ENCODE measurements at regions not wholly inside any gene's neighbourhood (a gene's known extent, or its start where the extent isn't known, plus 50 kb on each side); places are given as distances from the start of the nearest gene placed in this dataset.
"Not testable (repeated sequence)": the region's sequence is repeated elsewhere in the genome, so short reads cannot be mapped to it uniquely, and the experiment has no call there.

GRCh38 chrX:829145-829544 lies 198.6 kb downstream of the SHOX start:
- no peak overlapping the region for H3K27ac ChIP-seq (ENCODE audit: low read depth, low read length)
- H3K4me1 ChIP-seq (ENCODE audit: control insufficient read depth, insufficient read depth, low read length) = no peaks in the 10 kb centered on the region
- H3K9me3 ChIP-seq (ENCODE audit: control insufficient read depth, insufficient read depth, low read length) = no peaks in the 10 kb centered on the region
- DNase-seq (ENCODE audit: low read depth in 4 of 6, low spot score in 6 of 6) = no peak
- 94% methylated on average over 3 of the region's 3 CpGs for WGBS (ENCODE audit: insufficient coverage)
- no peaks in the 10 kb centered on the region for H3K36me3 ChIP-seq (ENCODE audit: control insufficient read depth, insufficient read depth, low read length)
- H3K4me3 ChIP-seq (ENCODE audit: low read depth, low read length) = no peak overlapping the region
- H3K27me3 ChIP-seq (ENCODE audit: control insufficient read depth, insufficient read depth, low read length) = no peaks in the 10 kb centered on the region

- Histone ChIP-seq H3K36me3 (ENCODE audit: control insufficient read depth, insufficient read depth, low read length) (no peaks in the 10 kb centered on the region), H3K4me1 (ENCODE audit: control insufficient read depth, insufficient read depth, low read length) (no peaks in the 10 kb centered on the region), H3K4me3 (ENCODE audit: low read depth, low read length) (no peak overlapping the region), H3K27me3 (ENCODE audit: control insufficient read depth, insufficient read depth, low read length) (no peaks in the 10 kb centered on the region), H3K27ac (ENCODE audit: low read depth, low read length) (no peak overlapping the region), H3K9me3 (ENCODE audit: control insufficient read depth, insufficient read depth, low read length) (no peaks in the 10 kb centered on the region)
- peak in 1 of 6 donors; percentile 9 for DNase-seq (ENCODE audit: low read depth in 4 of 6, low spot score in 6 of 6)
- WGBS (ENCODE audit: insufficient coverage) = 82% methylated on average over 3 of the region's 8 CpGs
These were observed 197.9 kb downstream of the SHOX start for GRCh38 chrX:828411-828959.

GRCh38 chrX:826448-826847 lies 195.9 kb downstream of the SHOX start:
- Histone ChIP-seq H3K27ac (ENCODE audit: low read depth, low read length) (no peak overlapping the region), H3K27me3 (ENCODE audit: control insufficient read depth, insufficient read depth, low read length) (no peaks in the 10 kb centered on the region), H3K36me3 (ENCODE audit: control insufficient read depth, insufficient read depth, low read length) (no peaks in the 10 kb centered on the region), H3K4me3 (ENCODE audit: low read depth, low read length) (no peak overlapping the region), H3K9me3 (ENCODE audit: control insufficient read depth, insufficient read depth, low read length) (no peaks in the 10 kb centered on the region), H3K4me1 (ENCODE audit: control insufficient read depth, insufficient read depth, low read length) (no peaks in the 10 kb centered on the region)
- peak in 1 of 6 donors; percentile 60 for DNase-seq (ENCODE audit: low read depth in 4 of 6, low spot score in 6 of 6)
- 7% methylated on average over 7 of the region's 9 CpGs for WGBS (ENCODE audit: insufficient coverage)

- 54% methylated on average over 6 of the region's 11 CpGs for WGBS (ENCODE audit: insufficient coverage)
- Histone ChIP-seq H3K27me3 (ENCODE audit: control insufficient read depth, insufficient read depth, low read length) (no peaks in the 10 kb centered on the region), H3K36me3 (ENCODE audit: control insufficient read depth, insufficient read depth, low read length) (no peaks in the 10 kb centered on the region), H3K4me3 (ENCODE audit: low read depth, low read length) (no peak overlapping the region), H3K9me3 (ENCODE audit: control insufficient read depth, insufficient read depth, low read length) (no peaks in the 10 kb centered on the region), H3K27ac (ENCODE audit: low read depth, low read length) (no peak overlapping the region), H3K4me1 (ENCODE audit: control insufficient read depth, insufficient read depth, low read length) (no peaks in the 10 kb centered on the region)
- DNase-seq (ENCODE audit: low read depth in 4 of 6, low spot score in 6 of 6) = no peak
These were observed 195.4 kb downstream of the SHOX start for GRCh38 chrX:825991-826390.

- H3K4me3 ChIP-seq (ENCODE audit: low read depth, low read length); H3K4me1 ChIP-seq (ENCODE audit: control insufficient read depth, insufficient read depth, low read length); DNase-seq (ENCODE audit: low read depth in 4 of 6, low spot score in 6 of 6); H3K9me3 ChIP-seq (ENCODE audit: control insufficient read depth, insufficient read depth, low read length); H3K27me3 ChIP-seq (ENCODE audit: control insufficient read depth, insufficient read depth, low read length); H3K36me3 ChIP-seq (ENCODE audit: control insufficient read depth, insufficient read depth, low read length); H3K27ac ChIP-seq (ENCODE audit: low read depth, low read length): not testable (repeated sequence)
- no CpG with 5 or more reads among the region's 1 CpG for WGBS (ENCODE audit: insufficient coverage)
These were observed 192.5 kb downstream of the SHOX start for GRCh38 chrX:823073-823472.

- no peak for DNase-seq (ENCODE audit: low read depth in 4 of 6, low spot score in 6 of 6)
- 83% methylated on average over 8 of the region's 12 CpGs for WGBS (ENCODE audit: insufficient coverage)
These were observed 190.9 kb downstream of the SHOX start for GRCh38 chrX:821327-822107.

GRCh38 chrX:819684-820083 lies 189.1 kb downstream of the SHOX start:
- WGBS (ENCODE audit: insufficient coverage) = 96% methylated on average over 9 of the region's 15 CpGs
- Histone ChIP-seq H3K36me3 (ENCODE audit: control insufficient read depth, insufficient read depth, low read length) (no peaks in the 10 kb centered on the region), H3K27me3 (ENCODE audit: control insufficient read depth, insufficient read depth, low read length) (no peaks in the 10 kb centered on the region), H3K27ac (ENCODE audit: low read depth, low read length) (no peak overlapping the region), H3K4me3 (ENCODE audit: low read depth, low read length) (no peak overlapping the region), H3K9me3 (ENCODE audit: control insufficient read depth, insufficient read depth, low read length) (no peaks in the 10 kb centered on the region), H3K4me1 (ENCODE audit: control insufficient read depth, insufficient read depth, low read length) (no peaks in the 10 kb centered on the region)
- no peak for DNase-seq (ENCODE audit: low read depth in 4 of 6, low spot score in 6 of 6)

More at GRCh38 chrX:821327-822107, 190.9 kb downstream of the SHOX start:
- no peak overlapping the region for H3K27ac ChIP-seq (ENCODE audit: low read depth, low read length)
- H3K9me3 ChIP-seq (ENCODE audit: control insufficient read depth, insufficient read depth, low read length) = no peaks in the 10 kb centered on the region
- H3K36me3 ChIP-seq (ENCODE audit: control insufficient read depth, insufficient read depth, low read length) = no peaks in the 10 kb centered on the region
- no peaks in the 10 kb centered on the region for H3K27me3 ChIP-seq (ENCODE audit: control insufficient read depth, insufficient read depth, low read length)
- H3K4me1 ChIP-seq (ENCODE audit: control insufficient read depth, insufficient read depth, low read length) = no peaks in the 10 kb centered on the region
- H3K4me3 ChIP-seq (ENCODE audit: low read depth, low read length) = no peak overlapping the region

GRCh38 chrX:817759-818300 lies 187.2 kb downstream of the SHOX start:
- Histone ChIP-seq H3K36me3 (ENCODE audit: control insufficient read depth, insufficient read depth, low read length) (no peaks in the 10 kb centered on the region), H3K27me3 (ENCODE audit: control insufficient read depth, insufficient read depth, low read length) (no peaks in the 10 kb centered on the region), H3K9me3 (ENCODE audit: control insufficient read depth, insufficient read depth, low read length) (no peaks in the 10 kb centered on the region), H3K4me3 (ENCODE audit: low read depth, low read length) (no peak overlapping the region), H3K4me1 (ENCODE audit: control insufficient read depth, insufficient read depth, low read length) (no peaks in the 10 kb centered on the region), H3K27ac (ENCODE audit: low read depth, low read length) (no peak overlapping the region)
- 90% methylated on average over 4 of the region's 9 CpGs for WGBS (ENCODE audit: insufficient coverage)
- no peak for DNase-seq (ENCODE audit: low read depth in 4 of 6, low spot score in 6 of 6)

GRCh38 chrX:817147-817546 lies 186.6 kb downstream of the SHOX start:
- not testable (repeated sequence) for H3K27me3 ChIP-seq (ENCODE audit: control insufficient read depth, insufficient read depth, low read length); H3K4me1 ChIP-seq (ENCODE audit: control insufficient read depth, insufficient read depth, low read length); DNase-seq (ENCODE audit: low read depth in 4 of 6, low spot score in 6 of 6); H3K4me3 ChIP-seq (ENCODE audit: low read depth, low read length); H3K9me3 ChIP-seq (ENCODE audit: control insufficient read depth, insufficient read depth, low read length); H3K36me3 ChIP-seq (ENCODE audit: control insufficient read depth, insufficient read depth, low read length); H3K27ac ChIP-seq (ENCODE audit: low read depth, low read length)
- 92% methylated on average over 8 of the region's 9 CpGs for WGBS (ENCODE audit: insufficient coverage)

GRCh38 chrX:816411-816810 lies 185.8 kb downstream of the SHOX start:
- 94% methylated on average over 6 of the region's 14 CpGs for WGBS (ENCODE audit: insufficient coverage)
- no peaks in the 10 kb centered on the region for H3K27me3 ChIP-seq (ENCODE audit: control insufficient read depth, insufficient read depth, low read length)

More at GRCh38 chrX:816411-816810, 185.8 kb downstream of the SHOX start:
- Histone ChIP-seq H3K4me3 (ENCODE audit: low read depth, low read length) (no peak overlapping the region), H3K36me3 (ENCODE audit: control insufficient read depth, insufficient read depth, low read length) (no peaks in the 10 kb centered on the region), H3K4me1 (ENCODE audit: control insufficient read depth, insufficient read depth, low read length) (no peaks in the 10 kb centered on the region), H3K9me3 (ENCODE audit: control insufficient read depth, insufficient read depth, low read length) (no peaks in the 10 kb centered on the region), H3K27ac (ENCODE audit: low read depth, low read length) (no peak overlapping the region)
- no peak for DNase-seq (ENCODE audit: low read depth in 4 of 6, low spot score in 6 of 6)
